ENCODE measurements at regions not wholly inside any gene's neighbourhood (a gene's known extent, or its start where the extent isn't known, plus 50 kb on each side); places are given as distances from the start of the nearest gene placed in this dataset.

GRCh38 chr16:88321635-88322499, 60.9 kb upstream of the ZNF469 start:
- ChIA-PET CTCF (ENCODE audit: low intra/inter-chr PET ratio) (no interaction called here), POLR2A (interaction anchor here (0.6 kb wide), 1 partner anchor 188 kb away, joined by 3 read pairs; no protein-coding TSS in a partner anchor)
- in situ Hi-C loops (cut with MboI) (no loop called here), intact Hi-C loops (cut with micrococcal nuclease) (no loop called here)
- ATAC-seq (no peak), DNase-seq (ENCODE audit: extremely low read depth in 1 of 4, low spot score in 3 of 4) (no peak), FAIRE-seq (no peak)
- no peak overlapping the region for H3K4me2 ChIP-seq (ENCODE audit: insufficient read depth, low read length)
- no peak overlapping the region for H2AFZ ChIP-seq (ENCODE audit: low read depth, low read length)
- no peak overlapping the region for H3K9ac ChIP-seq (ENCODE audit: insufficient read depth in 1 of 2, low read depth in 2 of 2, low read length in 2 of 2)
- 57% methylated on average over 23 of the region's 32 CpGs for WGBS (ENCODE audit: insufficient coverage, low coverage, missing lambda C conversion rate)
- no peaks in the 10 kb centered on the region for H3K27me3 ChIP-seq (ENCODE audit: control insufficient read depth in 2 of 2, insufficient read depth in 2 of 2, low read length in 2 of 2)
- H3K27ac ChIP-seq (ENCODE audit: extremely low read depth, low read depth, low read length), result no peak overlapping the region
- no TSS peak for BruUV-seq (replicated peaks)
- no peaks in the 10 kb centered on the region for H3K79me2 ChIP-seq (ENCODE audit: control insufficient read depth, insufficient read depth, low read length)
- H3K4me1 ChIP-seq (replicated peaks in 1 of 2; ENCODE audit: control insufficient read depth in 2 of 2, insufficient read depth in 2 of 2, low read length in 2 of 2), result peaks cover 6 to 68% of the 10 kb centered on the region in 2 experiments; a peak in 4 of 5 replicates
- no peaks in the 10 kb centered on the region for H4K20me1 ChIP-seq (replicated peaks; ENCODE audit: control insufficient read depth, insufficient read depth, low read length)
- H3K36me3 ChIP-seq (ENCODE audit: control insufficient read depth, insufficient read depth, low read length), result no peaks in the 10 kb centered on the region
- H3K4me3 ChIP-seq, result no peak overlapping the region
- no peaks in the 10 kb centered on the region for H3K9me1 ChIP-seq (ENCODE audit: control insufficient read depth, insufficient read depth, low read length)
- TF ChIP-seq MBD2 (IDR thresholded peaks at IDR 0.05; ENCODE audit: borderline replicate concordance, low read depth), result peak; percentile 11; the same call in 1 of the 2 replicates
- TF ChIP-seq USF1 (CRISPR knock-in tag; IDR thresholded peaks at IDR 0.05), result 0 out of 2 replicates have a peak, but pooled peaks have one; percentile 9
- TF ChIP-seq ZNF133 (CRISPR knock-in tag; IDR thresholded peaks at IDR 0.05), result no peak
- no peaks in the 10 kb centered on the region for H3K9me3 ChIP-seq (replicated peaks; ENCODE audit: control insufficient read depth, insufficient read depth, low read depth, low read length)

- no peaks in the 10 kb centered on the region for H3K27me3 ChIP-seq (ENCODE audit: control insufficient read depth in 2 of 2, insufficient read depth in 2 of 2, low read length in 2 of 2)
- FAIRE-seq (no peak), ATAC-seq (no peak)
Measured at GRCh38 chr16:88322500-88322970, 60.2 kb upstream of the ZNF469 start.

More at GRCh38 chr16:88322500-88322970, 60.2 kb upstream of the ZNF469 start:
- BruUV-seq (replicated peaks), result no TSS peak
- DNase-seq (ENCODE audit: extremely low read depth in 1 of 4, low spot score in 3 of 4), result no peak
- H3K9me3 ChIP-seq (replicated peaks; ENCODE audit: control insufficient read depth, insufficient read depth, low read depth, low read length), result no peaks in the 10 kb centered on the region
- no peaks in the 10 kb centered on the region for H3K9me1 ChIP-seq (ENCODE audit: control insufficient read depth, insufficient read depth, low read length)
- 61% methylated on average over 18 of the region's 19 CpGs for WGBS (ENCODE audit: insufficient coverage, low coverage, missing lambda C conversion rate)
- no peak overlapping the region for H3K9ac ChIP-seq (ENCODE audit: insufficient read depth in 1 of 2, low read depth in 2 of 2, low read length in 2 of 2)
- no peak for TF ChIP-seq RNF219 (CRISPR knock-in tag; IDR thresholded peaks at IDR 0.05)
- peak; percentile 70; the same call in 1 of the 2 replicates for TF ChIP-seq ZBTB33 (CRISPR knock-in tag; IDR thresholded peaks at IDR 0.05)
- no peak overlapping the region for H3K27ac ChIP-seq (ENCODE audit: extremely low read depth, low read depth, low read length)
- ChIA-PET POLR2A (interaction anchor here (0.6 to 1.3 kb wide), 2 partner anchors 12 to 189 kb away, joined by 3 to 4 read pairs; no protein-coding TSS in a partner anchor), CTCF (ENCODE audit: low intra/inter-chr PET ratio) (no interaction called here)
- H4K20me1 ChIP-seq (replicated peaks; ENCODE audit: control insufficient read depth, insufficient read depth, low read length), result no peaks in the 10 kb centered on the region
- no peak overlapping the region for H3K4me2 ChIP-seq (ENCODE audit: insufficient read depth, low read length)
- peaks cover 6 to 69% of the 10 kb centered on the region in 2 experiments; a peak in 4 of 5 replicates for H3K4me1 ChIP-seq (replicated peaks in 1 of 2; ENCODE audit: control insufficient read depth in 2 of 2, insufficient read depth in 2 of 2, low read length in 2 of 2)
- in situ Hi-C loops (cut with MboI) (no loop called here), intact Hi-C loops (cut with micrococcal nuclease) (no loop called here)
- H2AFZ ChIP-seq (ENCODE audit: low read depth, low read length), result no peak overlapping the region
- no peaks in the 10 kb centered on the region for H3K79me2 ChIP-seq (ENCODE audit: control insufficient read depth, insufficient read depth, low read length)
- no peak overlapping the region for H3K4me3 ChIP-seq
- no peaks in the 10 kb centered on the region for H3K36me3 ChIP-seq (ENCODE audit: control insufficient read depth, insufficient read depth, low read length)

Data from K562 (cell line).